HCT116 (cell line): ENCODE measurements at regions not wholly inside any gene's neighbourhood (a gene's known extent, or its start where the extent isn't known, plus 50 kb on each side); places are given as distances from the start of the nearest gene placed in this dataset.

Source experiments
- CBX3 ChIP-seq: IDR thresholded peaks from 2 replicates; pipeline ENCODE4 v1.6.1; 2012; ENCODE audit warnings: low read depth
- CTCF ChIP-seq, 3 experiments: fragments of 200-600 bp in 1 of 3; sonication (generic) in 1 of 3; IDR thresholded peaks in 2 of 3; conservative IDR thresholded peaks in 1 of 3; 2 replicates each; pipeline ENCODE4 v1.5.1; 2012 to 2017; ENCODE audit warnings: low read depth in 2 of 3, low read length in 2 of 3, antibody characterized with exemption in 1 of 3, borderline replicate concordance in 1 of 3, control low read depth in 1 of 3, mild to moderate bottlenecking in 1 of 3, mixed read lengths in 1 of 3, mixed run types in 1 of 3, moderate library complexity in 1 of 3; ENCODE audit not compliant: insufficient read depth in 1 of 3
- EZH2 ChIP-seq: fragments of 200-600 bp; sonication (generic); IDR thresholded peaks from 2 replicates; pipeline ENCODE4 v1.6.1; 2017; ENCODE audit warnings: antibody characterized with exemption, mixed run types
- EZH2phosphoT487 ChIP-seq: fragments of 200-600 bp; IDR thresholded peaks from 2 replicates; pipeline ENCODE4 v1.6.1; 2018; ENCODE audit warnings: antibody characterized with exemption, borderline replicate concordance
- POLR2A ChIP-seq: IDR thresholded peaks from 2 replicates; pipeline ENCODE4 v1.7.0; 2011; ENCODE audit warnings: borderline replicate concordance; ENCODE audit not compliant: insufficient read depth, insufficient read length; ENCODE audit errors: extremely low read depth
- SIN3A ChIP-seq: IDR thresholded peaks from 2 replicates; pipeline ENCODE4 v1.6.1; 2012; ENCODE audit warnings: low read depth
- SP1 ChIP-seq: IDR thresholded peaks from 2 replicates; pipeline ENCODE4 v1.6.1; 2012; ENCODE audit warnings: low read depth

GRCh38 chr19:5238700-5239099 is 101.9 kb downstream of the PTPRS start:
- TF ChIP-seq EZH2 (no peak), CTCF (IDR thresholded peaks at IDR 0.05 in 2 of 3, conservative IDR thresholded peaks at IDR 0.05 in 1 of 3; ENCODE audit: borderline replicate concordance in 1 of 3, insufficient read depth in 1 of 3, low read depth in 2 of 3, low read length in 2 of 3) (no peak), POLR2A (no peak), CBX3 (no peak), SP1 (no peak), SIN3A (no peak), EZH2phosphoT487 (no peak)
